ENCODE measurements at regions not wholly inside any gene's neighbourhood (a gene's known extent, or its start where the extent isn't known, plus 50 kb on each side); places are given as distances from the start of the nearest gene placed in this dataset.
"Not testable (repeated sequence)": the region's sequence is repeated elsewhere in the genome, so short reads cannot be mapped to it uniquely, and the experiment has no call there.

DNA sequence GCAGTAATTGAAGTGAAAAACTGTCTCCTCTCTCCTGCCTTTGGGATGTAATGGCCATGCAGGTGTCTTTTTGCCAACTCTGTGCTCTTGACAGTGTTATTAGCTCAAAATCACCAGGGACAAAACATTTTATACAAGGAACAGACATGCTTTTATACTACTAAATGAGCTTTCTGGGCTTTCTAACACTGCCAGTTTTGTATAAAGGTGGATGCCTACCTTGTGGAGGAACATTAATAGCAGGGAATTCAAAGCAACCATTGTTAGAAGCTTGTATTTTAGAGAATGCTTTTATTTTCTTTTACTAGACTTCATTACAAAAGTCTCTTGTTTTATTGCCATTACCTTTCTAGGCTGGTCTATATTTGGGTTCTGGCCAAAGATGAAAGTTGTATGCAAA lies 54.7 kb upstream of the ARSJ start:
- no peak for TF ChIP-seq ZNF274 (IDR thresholded peaks at IDR 0.05; ENCODE audit: low read depth, low read length)
- no peak overlapping the region for H3K4me3 ChIP-seq (ENCODE audit: low read length)

GRCh38 chr4:114036426-114036825 lies 57.0 kb upstream of the ARSJ start:
- H3K4me3 ChIP-seq (ENCODE audit: low read length), result no peak overlapping the region
- no peak for TF ChIP-seq ZNF274 (IDR thresholded peaks at IDR 0.05; ENCODE audit: low read depth, low read length)

GRCh38 chr4:114036864-114037263 lies 57.4 kb upstream of the ARSJ start:
- TF ChIP-seq ZNF274 (IDR thresholded peaks at IDR 0.05; ENCODE audit: low read depth, low read length), result no peak
- no peak overlapping the region for H3K4me3 ChIP-seq (ENCODE audit: low read length)

DNA sequence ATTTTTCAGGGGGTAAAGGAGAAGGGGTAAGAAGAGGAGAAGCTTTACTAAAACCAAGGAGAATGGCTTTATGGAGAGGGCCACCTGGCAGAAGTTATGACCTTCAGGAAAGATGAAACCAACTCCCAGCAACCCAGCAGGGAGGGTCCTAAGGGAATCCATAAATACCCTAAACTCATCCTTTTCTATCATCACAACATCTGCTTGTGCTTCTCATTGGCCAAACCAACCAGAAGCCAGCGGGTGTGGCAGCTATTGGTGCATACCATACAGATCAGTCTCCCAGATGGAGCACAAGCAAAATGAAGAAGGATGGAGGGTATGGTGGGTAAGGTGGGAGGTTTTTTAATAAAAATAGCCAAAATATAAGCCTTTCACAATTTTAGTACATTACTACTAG lies 58.5 kb upstream of the ARSJ start:
- no peak overlapping the region for H3K4me3 ChIP-seq (ENCODE audit: low read length)
- no peak for TF ChIP-seq ZNF274 (IDR thresholded peaks at IDR 0.05; ENCODE audit: low read depth, low read length)

- no peak overlapping the region for H3K4me3 ChIP-seq (ENCODE audit: low read length)
- no peak for TF ChIP-seq ZNF274 (IDR thresholded peaks at IDR 0.05; ENCODE audit: low read depth, low read length)
These were observed 59.4 kb upstream of the ARSJ start for GRCh38 chr4:114038762-114039387.

DNA sequence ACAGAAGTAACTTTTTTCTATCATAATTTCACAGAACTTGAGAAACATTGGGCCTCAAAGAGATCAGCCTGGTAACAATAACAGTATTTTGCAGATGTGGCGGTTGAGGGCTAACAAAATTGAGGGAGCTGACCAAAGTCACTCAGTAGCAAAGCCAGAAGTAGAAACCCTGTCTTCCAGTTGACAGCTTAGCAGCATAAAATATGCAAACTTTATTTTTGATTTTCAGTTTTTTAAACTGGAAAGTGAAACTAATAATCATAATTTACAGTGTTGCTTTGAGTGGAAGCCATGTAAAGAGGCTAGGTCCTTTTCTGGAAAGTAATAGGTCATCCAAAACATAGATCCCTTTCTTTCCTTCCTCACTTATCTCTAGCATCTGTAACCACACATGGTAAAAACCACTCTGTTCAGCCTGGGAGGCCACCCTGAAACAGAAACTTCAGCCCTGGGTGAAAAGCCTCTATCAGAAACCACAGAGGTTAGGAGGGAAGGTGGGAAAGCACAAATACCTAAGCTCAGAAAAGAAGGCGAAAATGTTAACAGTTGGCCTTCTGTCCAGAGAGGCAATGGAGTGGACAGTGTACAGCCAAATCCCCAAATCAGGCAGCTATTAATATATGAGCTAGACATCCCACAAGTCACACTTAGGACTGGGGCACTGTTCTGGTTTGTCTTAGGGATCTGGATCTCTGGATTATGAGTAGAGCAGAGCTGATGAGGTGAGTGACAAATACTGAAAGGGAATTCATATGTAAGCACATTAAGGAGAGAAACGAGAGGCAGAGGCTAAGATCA lies 61.1 kb upstream of the ARSJ start:
- no peak for TF ChIP-seq ZNF274 (IDR thresholded peaks at IDR 0.05; ENCODE audit: low read depth, low read length)
- H3K4me3 ChIP-seq (ENCODE audit: low read length), result no peak overlapping the region

GRCh38 chr4:114041117-114041475 lies 61.6 kb upstream of the ARSJ start:
- no peak overlapping the region for H3K4me3 ChIP-seq (ENCODE audit: low read length)
- no peak for TF ChIP-seq ZNF274 (IDR thresholded peaks at IDR 0.05; ENCODE audit: low read depth, low read length)

DNA sequence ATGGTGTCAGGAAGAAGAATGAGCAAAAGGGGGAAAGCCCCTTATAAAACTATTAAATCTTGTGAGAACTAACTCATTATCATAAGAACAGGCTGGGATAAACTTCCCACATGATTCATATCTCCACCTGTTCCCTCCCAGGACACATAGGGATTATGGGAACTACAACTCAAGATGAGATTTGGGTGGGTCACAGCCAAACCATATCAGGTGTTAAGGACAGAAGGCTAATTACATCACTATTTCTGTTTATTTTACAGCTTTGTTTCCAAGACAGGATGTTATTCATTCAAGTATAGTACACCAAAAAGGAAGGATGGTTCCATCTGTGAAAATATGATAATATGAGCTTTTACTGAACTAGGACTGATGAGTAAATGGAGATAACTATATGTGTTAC lies 63.7 kb upstream of the ARSJ start:
- no peak for TF ChIP-seq ZNF274 (IDR thresholded peaks at IDR 0.05; ENCODE audit: low read depth, low read length)
- no peak overlapping the region for H3K4me3 ChIP-seq (ENCODE audit: low read length)

GRCh38 chr4:114044351-114044750 lies 64.9 kb upstream of the ARSJ start:
- H3K4me3 ChIP-seq (ENCODE audit: low read length), result not testable (repeated sequence)

GRCh38 chr4:114046331-114046730 lies 66.9 kb upstream of the ARSJ start:
- H3K4me3 ChIP-seq (ENCODE audit: low read length), result no peak overlapping the region
- TF ChIP-seq ZNF274 (IDR thresholded peaks at IDR 0.05; ENCODE audit: low read depth, low read length), result no peak

GRCh38 chr4:114048154-114048553 lies 68.7 kb upstream of the ARSJ start:
- H3K4me3 ChIP-seq (ENCODE audit: low read length), result not testable (repeated sequence)

GRCh38 chr4:114052227-114052626 lies 72.8 kb upstream of the ARSJ start:
- no peak for TF ChIP-seq ZNF274 (IDR thresholded peaks at IDR 0.05; ENCODE audit: low read depth, low read length)
- no peak overlapping the region for H3K4me3 ChIP-seq (ENCODE audit: low read length)

GRCh38 chr4:114056599-114056998 lies 77.2 kb upstream of the ARSJ start:
- no peak for TF ChIP-seq ZNF274 (IDR thresholded peaks at IDR 0.05; ENCODE audit: low read depth, low read length)
- no peak overlapping the region for H3K4me3 ChIP-seq (ENCODE audit: low read length)

DNA sequence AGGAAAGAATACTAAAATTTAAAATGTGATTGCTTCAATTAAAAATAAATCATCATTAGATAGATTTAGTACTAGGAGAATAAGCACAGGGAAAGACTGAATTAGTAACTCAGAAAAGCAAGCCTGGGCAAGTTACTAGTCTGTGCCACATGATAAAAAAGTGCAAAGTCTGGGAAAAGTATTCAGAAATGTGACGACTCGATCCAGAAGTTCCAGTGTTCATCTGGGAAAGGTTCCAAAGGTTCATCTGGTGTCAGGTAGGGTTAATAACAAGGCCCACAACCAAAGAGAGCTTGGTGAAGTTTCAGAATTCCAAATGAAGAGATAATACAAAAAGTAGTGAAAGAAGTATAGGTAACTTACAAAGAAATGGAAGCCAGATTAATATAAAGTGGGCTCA lies 78.3 kb upstream of the ARSJ start:
- no peak for TF ChIP-seq ZNF274 (IDR thresholded peaks at IDR 0.05; ENCODE audit: low read depth, low read length)
- H3K4me3 ChIP-seq (ENCODE audit: low read length), result no peak overlapping the region

DNA sequence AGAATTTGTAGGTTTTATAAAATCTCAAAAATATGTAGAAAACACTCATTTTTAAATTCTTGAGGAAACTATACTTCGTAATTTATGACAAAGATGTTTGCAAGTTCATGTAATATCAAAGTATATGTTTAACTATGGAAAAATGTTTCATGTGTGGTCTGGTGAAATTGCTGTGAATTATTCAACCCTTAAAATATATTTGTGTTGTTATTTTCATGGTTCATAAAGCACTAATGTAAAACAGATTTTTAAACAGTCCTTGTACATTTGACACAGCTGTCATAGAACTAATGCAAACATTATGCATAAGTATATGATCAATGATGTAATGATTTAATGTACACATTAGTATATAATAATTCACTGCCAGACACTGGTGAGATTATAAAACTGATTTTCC lies 83.1 kb upstream of the ARSJ start:
- TF ChIP-seq ZNF274 (IDR thresholded peaks at IDR 0.05; ENCODE audit: low read depth, low read length), result no peak
- H3K4me3 ChIP-seq (ENCODE audit: low read length), result no peak overlapping the region

- no peak for TF ChIP-seq ZNF274 (IDR thresholded peaks at IDR 0.05; ENCODE audit: low read depth, low read length)
- H3K4me3 ChIP-seq (ENCODE audit: low read length), result no peak overlapping the region
These were observed 93.3 kb upstream of the ARSJ start for GRCh38 chr4:114072781-114073180.
